ENCODE measurements at regions not wholly inside any gene's neighbourhood (a gene's known extent, or its start where the extent isn't known, plus 50 kb on each side); places are given as distances from the start of the nearest gene placed in this dataset.
A peak's percentile ranks its signal among the peaks of the same experiment; 100 is the strongest.

DNA sequence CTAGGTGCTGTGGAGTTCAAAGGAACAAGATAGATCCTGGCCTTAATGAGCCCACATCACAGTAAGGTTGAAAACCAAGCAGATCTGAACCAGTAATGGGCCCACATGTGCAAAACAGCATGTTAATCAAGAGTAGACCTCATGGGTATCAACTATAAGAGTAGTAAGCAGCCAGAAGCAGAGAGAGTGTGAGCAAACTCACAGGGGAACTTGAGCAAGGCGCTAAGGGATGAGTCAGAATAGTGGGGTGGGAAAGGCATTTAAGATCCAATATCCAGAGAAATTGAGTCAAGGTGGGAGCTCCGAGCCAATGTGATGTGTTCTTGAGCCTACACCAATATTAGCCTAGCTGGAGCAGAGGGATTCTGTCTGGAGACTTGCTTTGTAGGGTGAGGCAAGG is 52.4 kb upstream of the GJA5 start (continued):
- TF ChIP-seq, protein P1, sequence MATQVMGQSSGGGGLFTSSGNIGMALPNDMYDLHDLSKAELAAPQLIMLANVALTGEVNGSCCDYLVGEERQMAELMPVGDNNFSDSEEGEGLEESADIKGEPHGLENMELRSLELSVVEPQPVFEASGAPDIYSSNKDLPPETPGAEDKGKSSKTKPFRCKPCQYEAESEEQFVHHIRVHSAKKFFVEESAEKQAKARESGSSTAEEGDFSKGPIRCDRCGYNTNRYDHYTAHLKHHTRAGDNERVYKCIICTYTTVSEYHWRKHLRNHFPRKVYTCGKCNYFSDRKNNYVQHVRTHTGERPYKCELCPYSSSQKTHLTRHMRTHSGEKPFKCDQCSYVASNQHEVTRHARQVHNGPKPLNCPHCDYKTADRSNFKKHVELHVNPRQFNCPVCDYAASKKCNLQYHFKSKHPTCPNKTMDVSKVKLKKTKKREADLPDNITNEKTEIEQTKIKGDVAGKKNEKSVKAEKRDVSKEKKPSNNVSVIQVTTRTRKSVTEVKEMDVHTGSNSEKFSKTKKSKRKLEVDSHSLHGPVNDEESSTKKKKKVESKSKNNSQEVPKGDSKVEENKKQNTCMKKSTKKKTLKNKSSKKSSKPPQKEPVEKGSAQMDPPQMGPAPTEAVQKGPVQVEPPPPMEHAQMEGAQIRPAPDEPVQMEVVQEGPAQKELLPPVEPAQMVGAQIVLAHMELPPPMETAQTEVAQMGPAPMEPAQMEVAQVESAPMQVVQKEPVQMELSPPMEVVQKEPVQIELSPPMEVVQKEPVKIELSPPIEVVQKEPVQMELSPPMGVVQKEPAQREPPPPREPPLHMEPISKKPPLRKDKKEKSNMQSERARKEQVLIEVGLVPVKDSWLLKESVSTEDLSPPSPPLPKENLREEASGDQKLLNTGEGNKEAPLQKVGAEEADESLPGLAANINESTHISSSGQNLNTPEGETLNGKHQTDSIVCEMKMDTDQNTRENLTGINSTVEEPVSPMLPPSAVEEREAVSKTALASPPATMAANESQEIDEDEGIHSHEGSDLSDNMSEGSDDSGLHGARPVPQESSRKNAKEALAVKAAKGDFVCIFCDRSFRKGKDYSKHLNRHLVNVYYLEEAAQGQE (IDR thresholded peaks at IDR 0.05; ENCODE audit: unreplicated experiment), result no peak
- no peak for TF ChIP-seq CREB1 (CRISPR knock-in tag; IDR thresholded peaks at IDR 0.05; ENCODE audit: low read depth)
- no peak for TF ChIP-seq NANOG (IDR thresholded peaks at IDR 0.05; ENCODE audit: borderline replicate concordance)
- no peak for TF ChIP-seq STAT1 (IDR thresholded peaks at IDR 0.05; ENCODE audit: unreplicated experiment)
- no peak for TF ChIP-seq ZNF114 (CRISPR knock-in tag; IDR thresholded peaks at IDR 0.05)

DNA sequence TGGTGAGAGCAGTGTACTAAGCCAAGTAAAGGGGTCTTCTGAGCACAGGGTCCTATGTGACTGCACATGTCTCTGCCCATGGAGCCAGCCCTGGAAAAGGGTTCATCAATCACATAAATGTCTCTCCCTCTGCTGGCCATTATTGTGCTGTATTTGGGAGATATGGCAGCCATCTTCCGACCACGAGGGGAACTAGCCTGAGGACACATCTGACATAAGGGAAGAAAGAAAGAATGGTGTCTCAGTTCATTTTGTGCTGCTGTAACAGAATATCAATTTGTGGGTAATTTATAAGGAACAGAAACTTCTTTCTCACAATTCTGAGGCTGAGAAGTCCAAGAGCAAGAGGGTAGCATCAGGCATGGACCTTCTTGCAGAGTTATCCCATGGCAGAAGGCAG is 55.1 kb upstream of the GJA5 start:
- Histone ChIP-seq H3K4me1 (ENCODE audit: insufficient read depth) (no peaks in the 10 kb centered on the region), H3K27ac (ENCODE audit: low read depth) (no peak overlapping the region), H3K4me3 (no peak overlapping the region), H3K9me2 (ENCODE audit: insufficient read depth) (peaks cover 10% of the 10 kb centered on the region; the same call in 1 of the 2 replicates), H3K36me3 (ENCODE audit: insufficient read depth) (no peaks in the 10 kb centered on the region), H4K20me1 (replicated peaks; ENCODE audit: insufficient read depth) (no peaks in the 10 kb centered on the region), H3F3A (replicated peaks; ENCODE audit: low read depth) (no peaks in the 10 kb centered on the region), H3K4me2 (no peak overlapping the region), H3K79me2 (replicated peaks; ENCODE audit: insufficient read depth) (no peaks in the 10 kb centered on the region), H2AFZ (no peak overlapping the region), H3K27me3 (ENCODE audit: insufficient read depth) (no peaks in the 10 kb centered on the region)
- H3K9me3 Mint-ChIP-seq, result no peaks in the 10 kb centered on the region; the same call in 2 of the 3 replicates
- no peak overlapping the region for H3K27ac Mint-ChIP-seq
- no peak for TF ChIP-seq JUNB (IDR thresholded peaks at IDR 0.05; ENCODE audit: unreplicated experiment)
- TF ChIP-seq, protein P2, sequence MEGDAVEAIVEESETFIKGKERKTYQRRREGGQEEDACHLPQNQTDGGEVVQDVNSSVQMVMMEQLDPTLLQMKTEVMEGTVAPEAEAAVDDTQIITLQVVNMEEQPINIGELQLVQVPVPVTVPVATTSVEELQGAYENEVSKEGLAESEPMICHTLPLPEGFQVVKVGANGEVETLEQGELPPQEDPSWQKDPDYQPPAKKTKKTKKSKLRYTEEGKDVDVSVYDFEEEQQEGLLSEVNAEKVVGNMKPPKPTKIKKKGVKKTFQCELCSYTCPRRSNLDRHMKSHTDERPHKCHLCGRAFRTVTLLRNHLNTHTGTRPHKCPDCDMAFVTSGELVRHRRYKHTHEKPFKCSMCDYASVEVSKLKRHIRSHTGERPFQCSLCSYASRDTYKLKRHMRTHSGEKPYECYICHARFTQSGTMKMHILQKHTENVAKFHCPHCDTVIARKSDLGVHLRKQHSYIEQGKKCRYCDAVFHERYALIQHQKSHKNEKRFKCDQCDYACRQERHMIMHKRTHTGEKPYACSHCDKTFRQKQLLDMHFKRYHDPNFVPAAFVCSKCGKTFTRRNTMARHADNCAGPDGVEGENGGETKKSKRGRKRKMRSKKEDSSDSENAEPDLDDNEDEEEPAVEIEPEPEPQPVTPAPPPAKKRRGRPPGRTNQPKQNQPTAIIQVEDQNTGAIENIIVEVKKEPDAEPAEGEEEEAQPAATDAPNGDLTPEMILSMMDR (conservative IDR thresholded peaks at IDR 0.05; ENCODE audit: low read depth in 2 of 2), result peak; percentile 21 to 23; a peak in 3 of 4 replicates
- H3K27me3 Mint-ChIP-seq (ENCODE audit: insufficient read depth, low read depth, poor library complexity), result no peaks in the 10 kb centered on the region
- ATAC-seq (no peak), DNase-seq (ENCODE audit: low spot score) (no peak)
- H3K4me1 Mint-ChIP-seq, result no peaks in the 10 kb centered on the region
- no peak overlapping the region for H3K4me3 Mint-ChIP-seq
- no peaks in the 10 kb centered on the region; the same call in 2 of the 3 replicates for H3K36me3 Mint-ChIP-seq (ENCODE audit: low read depth)

DNA sequence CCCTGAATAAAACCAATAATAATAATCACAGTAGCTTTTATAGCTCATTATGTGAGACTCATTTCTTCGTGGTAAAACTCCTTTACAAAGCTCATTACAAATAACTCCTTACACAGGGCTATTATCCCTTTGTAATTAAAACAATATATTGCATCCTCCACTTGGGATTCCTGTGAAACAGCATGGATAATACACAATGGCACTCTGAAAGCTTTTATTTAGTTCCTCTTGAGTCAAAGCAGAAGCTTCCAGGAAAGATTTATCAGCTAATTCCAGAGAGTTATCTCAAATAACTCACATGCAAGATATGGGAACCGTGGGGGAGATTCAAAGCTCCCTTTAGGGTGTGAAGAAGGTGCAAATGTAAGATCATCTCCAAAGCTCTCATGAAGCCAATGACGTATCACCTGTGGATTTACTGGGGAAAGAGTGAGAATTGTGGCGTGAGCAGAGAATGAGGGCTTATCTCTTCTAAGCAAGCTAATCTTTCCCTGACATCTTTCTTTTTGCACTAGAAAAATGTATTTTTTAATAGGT is 60.4 kb upstream of the GJA5 start:
- Mint-ChIP-seq H3K27ac (no peak overlapping the region), H3K27me3 (ENCODE audit: insufficient read depth, low read depth, poor library complexity) (no peaks in the 10 kb centered on the region), H3K4me1 (no peaks in the 10 kb centered on the region), H3K9me3 (no peaks in the 10 kb centered on the region), H3K36me3 (ENCODE audit: low read depth) (no peaks in the 10 kb centered on the region), H3K4me3 (no peak overlapping the region)
- no peak for DNase-seq (ENCODE audit: low spot score)
- ATAC-seq, result no peak
- no peaks in the 10 kb centered on the region for H3K27me3 ChIP-seq (ENCODE audit: insufficient read depth)
- H2AFZ ChIP-seq, result no peak overlapping the region
- no peak overlapping the region for H3K27ac ChIP-seq (ENCODE audit: low read depth)
- H3K79me2 ChIP-seq (replicated peaks; ENCODE audit: insufficient read depth), result no peaks in the 10 kb centered on the region
- no peak overlapping the region for H3K4me3 ChIP-seq
- no peaks in the 10 kb centered on the region for H3K36me3 ChIP-seq (ENCODE audit: insufficient read depth)
- H4K20me1 ChIP-seq (replicated peaks; ENCODE audit: insufficient read depth), result no peaks in the 10 kb centered on the region
- no peak overlapping the region for H3K4me2 ChIP-seq
- no peaks in the 10 kb centered on the region for H3F3A ChIP-seq (replicated peaks; ENCODE audit: low read depth)
- 0 out of 2 replicates have a peak, but pooled peaks cover 7% of the 10 kb centered on the region for H3K9me2 ChIP-seq (ENCODE audit: insufficient read depth)
- no peaks in the 10 kb centered on the region for H3K4me1 ChIP-seq (ENCODE audit: insufficient read depth)
- TF ChIP-seq, protein P2 (conservative IDR thresholded peaks at IDR 0.05; ENCODE audit: low read depth in 2 of 2), result no peak
- TF ChIP-seq JUNB (IDR thresholded peaks at IDR 0.05; ENCODE audit: unreplicated experiment) (no peak), NANOG (IDR thresholded peaks at IDR 0.05; ENCODE audit: borderline replicate concordance) (no peak)
- TF ChIP-seq, protein P3, sequence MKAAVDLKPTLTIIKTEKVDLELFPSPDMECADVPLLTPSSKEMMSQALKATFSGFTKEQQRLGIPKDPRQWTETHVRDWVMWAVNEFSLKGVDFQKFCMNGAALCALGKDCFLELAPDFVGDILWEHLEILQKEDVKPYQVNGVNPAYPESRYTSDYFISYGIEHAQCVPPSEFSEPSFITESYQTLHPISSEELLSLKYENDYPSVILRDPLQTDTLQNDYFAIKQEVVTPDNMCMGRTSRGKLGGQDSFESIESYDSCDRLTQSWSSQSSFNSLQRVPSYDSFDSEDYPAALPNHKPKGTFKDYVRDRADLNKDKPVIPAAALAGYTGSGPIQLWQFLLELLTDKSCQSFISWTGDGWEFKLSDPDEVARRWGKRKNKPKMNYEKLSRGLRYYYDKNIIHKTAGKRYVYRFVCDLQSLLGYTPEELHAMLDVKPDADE (IDR thresholded peaks at IDR 0.05), result no peak
- TF ChIP-seq, protein P1 (IDR thresholded peaks at IDR 0.05; ENCODE audit: unreplicated experiment), result no peak

All from GM23338 (cell line).